Pons (tissue), 1 donor: ENCODE measurements at regions not wholly inside any gene's neighbourhood (a gene's known extent, or its start where the extent isn't known, plus 50 kb on each side); places are given as distances from the start of the nearest gene placed in this dataset.
A peak's percentile ranks its signal among the peaks of the same experiment; 100 is the strongest.
"Not testable (repeated sequence)": the region's sequence is repeated elsewhere in the genome, so short reads cannot be mapped to it uniquely, and the experiment has no call there.

Experiments used
- DNase-seq: peaks from one replicate; pipeline ENCODE4 v3.0.0-alpha.2; 2016; ENCODE audit warnings: low spot score

GRCh38 chrX:84611843-84612636, 109.8 kb upstream of the HDX start:
- no peak for DNase-seq

DNA sequence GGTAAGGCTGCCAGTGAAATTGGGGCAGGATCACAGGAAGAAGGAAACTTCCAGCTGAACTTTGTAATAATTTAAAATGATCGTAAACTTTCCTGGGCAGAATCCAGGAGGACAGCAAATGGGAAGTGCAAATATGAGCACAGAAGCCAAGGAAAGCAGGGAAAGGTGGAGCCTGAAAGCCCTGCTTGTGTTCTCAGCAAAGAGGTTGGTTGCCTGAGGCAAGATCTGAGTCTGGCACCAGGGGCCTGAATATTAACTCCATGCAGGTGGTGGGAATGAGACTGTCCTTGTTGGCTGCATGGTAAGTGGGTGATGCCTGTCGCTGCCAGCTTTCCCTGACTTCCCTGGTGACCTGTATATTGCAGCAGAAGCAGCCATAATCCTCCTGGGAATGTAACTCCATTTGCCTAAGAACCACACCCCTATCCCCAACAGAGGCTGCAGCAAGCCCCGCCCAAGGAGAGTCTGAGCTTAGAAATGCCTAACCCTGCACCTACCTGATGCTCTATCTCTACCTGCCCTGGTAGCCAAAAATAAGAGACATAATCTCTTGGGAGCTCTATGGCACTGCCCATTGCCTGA, 132.0 kb upstream of the HDX start:
- DNase-seq: no peak

DNA sequence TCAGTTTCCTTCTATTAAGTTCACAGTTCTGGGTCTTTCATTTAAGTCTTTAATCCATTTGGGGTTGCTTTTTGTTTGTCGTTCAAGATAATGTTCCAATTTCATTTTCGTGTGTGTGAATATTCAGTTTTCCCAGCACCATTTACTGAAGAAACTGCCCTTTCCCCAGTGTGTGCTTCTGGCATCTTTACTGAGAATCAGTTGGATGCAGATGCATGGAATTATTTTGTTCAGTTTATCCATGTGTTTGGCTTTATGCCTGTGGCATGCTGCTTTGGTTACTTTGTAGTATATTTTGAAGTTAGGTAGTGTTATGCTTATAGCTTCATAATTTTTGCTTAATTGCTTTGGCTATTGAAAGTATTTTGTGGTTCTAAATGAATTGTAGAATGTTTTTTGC, 163.8 kb upstream of the HDX start:
- no peak for DNase-seq

DNA sequence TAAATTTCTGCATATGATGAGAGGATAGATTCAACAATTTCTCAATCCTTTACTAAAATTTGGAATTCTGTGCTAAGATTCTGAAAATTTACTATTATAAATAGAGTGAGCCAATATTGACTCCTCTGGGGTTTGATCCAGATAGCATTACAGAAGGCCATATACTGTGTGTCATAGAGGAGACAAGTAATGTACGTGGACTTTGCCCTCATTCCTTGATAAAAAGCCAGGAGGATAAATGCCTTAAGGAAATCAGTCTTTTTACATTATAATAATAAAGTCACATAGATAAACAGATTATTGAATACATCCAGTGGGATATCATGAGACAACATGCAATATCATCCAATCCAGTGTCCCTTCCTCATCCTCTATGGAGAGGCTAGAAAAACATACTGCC, 188.0 kb upstream of the HDX start:
- no peak for DNase-seq

GRCh38 chrX:84709987-84710386, 207.7 kb upstream of the HDX start:
- no peak for DNase-seq

DNA sequence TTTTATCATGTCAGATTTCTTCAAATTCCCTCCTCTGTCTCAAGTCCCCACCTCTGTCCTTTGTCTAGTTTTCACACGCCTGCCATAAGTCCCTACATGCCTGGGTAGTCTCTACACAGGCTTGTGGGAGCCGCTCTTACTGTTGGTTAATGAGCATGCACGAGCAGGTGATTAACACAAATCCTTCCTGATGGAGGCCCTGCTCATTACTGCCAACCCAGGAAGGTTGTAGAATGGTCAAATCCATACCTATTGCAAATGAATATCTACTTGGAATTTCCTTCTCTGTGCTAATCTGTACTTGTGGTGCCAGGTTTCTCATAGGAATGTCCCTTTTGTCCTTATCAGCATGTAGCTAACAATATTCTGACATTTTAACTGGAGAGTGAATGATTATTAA, 208.4 kb upstream of the HDX start:
- DNase-seq: no peak

GRCh38 chrX:84712621-84713020, 210.4 kb upstream of the HDX start:
- no peak for DNase-seq

DNA sequence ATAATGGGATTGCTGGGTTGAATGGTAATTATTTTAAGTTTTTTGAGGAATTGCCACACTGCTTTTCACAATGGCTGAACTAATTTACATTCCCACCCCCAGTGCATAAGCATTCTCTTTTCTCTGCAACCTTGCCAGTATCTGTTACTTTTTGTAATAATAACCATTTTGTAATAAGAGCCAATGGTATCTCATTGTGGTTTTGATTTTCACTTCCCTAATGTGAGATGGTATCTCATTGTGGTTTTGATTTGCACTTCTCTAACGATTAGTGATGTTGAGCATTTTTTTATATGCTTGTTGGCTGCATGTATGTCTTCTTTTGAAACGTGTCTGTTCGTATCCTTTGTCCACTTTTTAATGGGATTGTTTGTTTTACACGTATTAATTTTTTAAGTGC, 213.1 kb upstream of the HDX start:
- no peak for DNase-seq

- DNase-seq: no peak
These were observed 215.1 kb upstream of the HDX start for GRCh38 chrX:84717343-84717742.

GRCh38 chrX:84721416-84721815, 219.2 kb upstream of the HDX start:
- no peak for DNase-seq

DNA sequence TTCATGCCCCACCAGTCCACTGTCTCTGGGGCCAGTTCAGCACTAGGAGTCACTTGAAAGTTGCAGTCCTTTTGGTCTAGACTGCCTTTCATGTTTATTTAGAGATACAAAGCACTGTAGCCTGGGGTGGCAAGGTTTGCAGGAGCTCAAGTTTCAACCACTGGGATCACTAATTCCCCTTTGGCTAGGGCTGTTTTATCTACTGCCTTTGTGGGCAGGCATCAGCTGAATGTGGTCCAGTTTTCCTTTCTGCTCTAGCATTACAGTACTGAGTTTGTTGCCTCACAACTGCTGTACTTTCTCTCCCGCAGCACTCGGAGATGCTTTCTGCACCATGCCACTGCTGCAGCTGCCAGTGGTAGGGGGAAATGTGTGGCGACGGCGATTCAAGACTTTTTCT, 222.3 kb upstream of the HDX start:
- DNase-seq: no peak

DNA sequence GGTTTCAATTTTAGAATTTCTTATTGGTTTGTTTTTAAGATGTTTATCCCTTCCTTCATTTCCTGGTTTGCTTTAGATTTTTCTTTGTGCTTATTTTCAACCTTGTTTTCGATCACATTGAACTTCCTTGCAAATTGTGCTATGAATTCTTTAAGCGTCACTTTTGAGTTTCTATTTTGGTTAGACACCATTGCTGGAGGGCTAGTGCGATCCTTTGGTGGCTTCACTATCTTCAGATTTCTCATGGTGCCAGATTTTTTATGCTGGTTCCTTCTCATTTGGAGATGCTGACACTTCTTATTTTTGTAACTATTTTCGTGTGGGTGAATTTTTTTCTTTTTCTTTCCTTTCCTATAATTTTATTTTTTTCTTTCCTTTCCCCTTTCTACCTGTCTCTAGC, 227.2 kb upstream of the HDX start:
- no peak for DNase-seq

DNA sequence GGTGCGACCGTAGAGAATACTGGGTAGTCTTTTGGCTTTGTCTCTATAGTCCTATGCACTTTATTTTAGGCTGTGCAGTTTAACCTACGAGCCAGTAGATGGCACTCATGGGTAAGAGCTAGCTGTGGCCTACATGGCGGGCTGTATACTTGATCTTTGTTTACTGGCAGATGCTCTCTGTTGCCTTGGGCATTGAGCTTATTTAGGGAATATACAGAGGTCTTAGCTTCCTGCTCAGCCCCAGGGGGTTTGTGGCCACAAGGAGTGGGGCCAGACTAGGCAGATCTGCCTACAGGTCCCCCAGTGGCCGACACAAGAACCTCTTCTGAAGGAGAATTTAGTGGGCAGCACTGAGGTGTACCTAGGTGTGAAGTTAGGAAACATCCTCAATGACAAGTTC, 227.6 kb upstream of the HDX start:
- peak; percentile 21 for DNase-seq

DNA sequence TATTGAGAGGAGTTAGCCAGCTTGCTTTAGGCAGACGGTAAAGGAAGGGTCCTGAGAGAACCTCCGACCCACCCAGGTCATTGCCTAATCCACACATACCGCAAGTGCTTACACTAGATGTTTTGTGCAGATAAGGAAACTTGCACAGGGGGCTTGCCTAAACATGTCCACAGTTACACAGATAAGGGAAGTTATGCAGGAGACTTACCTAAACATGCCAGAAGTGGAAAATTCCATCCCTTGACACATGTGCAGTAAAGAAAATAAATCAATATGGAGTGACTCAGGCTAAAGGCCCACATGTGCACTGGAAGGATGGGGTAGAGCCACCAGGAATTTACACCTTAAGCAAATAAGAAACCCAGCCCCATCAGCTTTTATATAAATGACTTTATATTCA, 232.8 kb upstream of the HDX start:
- no peak for DNase-seq

DNA sequence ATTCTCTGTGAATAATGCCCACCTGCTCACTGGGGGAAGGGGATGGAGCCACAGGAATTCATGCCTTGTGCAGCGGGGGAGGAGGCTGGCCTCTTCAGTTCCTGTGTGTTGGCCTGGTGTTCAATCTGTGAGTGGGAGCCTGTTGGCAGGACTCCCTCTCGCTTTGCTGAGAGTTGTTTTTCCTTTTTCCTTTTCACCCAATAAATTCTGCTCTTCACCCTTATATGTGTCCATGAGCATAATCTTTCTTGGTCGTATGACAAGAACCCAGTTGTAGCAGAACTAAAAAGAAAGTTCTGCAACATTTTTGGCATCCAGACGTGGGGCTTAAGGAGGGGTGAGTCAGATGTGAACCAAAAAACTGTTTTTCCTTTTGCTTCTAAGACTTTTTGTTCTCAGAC, 235.2 kb upstream of the HDX start:
- DNase-seq: no peak

GRCh38 chrX:84747516-84747915, 245.3 kb upstream of the HDX start:
- no peak for DNase-seq

DNA sequence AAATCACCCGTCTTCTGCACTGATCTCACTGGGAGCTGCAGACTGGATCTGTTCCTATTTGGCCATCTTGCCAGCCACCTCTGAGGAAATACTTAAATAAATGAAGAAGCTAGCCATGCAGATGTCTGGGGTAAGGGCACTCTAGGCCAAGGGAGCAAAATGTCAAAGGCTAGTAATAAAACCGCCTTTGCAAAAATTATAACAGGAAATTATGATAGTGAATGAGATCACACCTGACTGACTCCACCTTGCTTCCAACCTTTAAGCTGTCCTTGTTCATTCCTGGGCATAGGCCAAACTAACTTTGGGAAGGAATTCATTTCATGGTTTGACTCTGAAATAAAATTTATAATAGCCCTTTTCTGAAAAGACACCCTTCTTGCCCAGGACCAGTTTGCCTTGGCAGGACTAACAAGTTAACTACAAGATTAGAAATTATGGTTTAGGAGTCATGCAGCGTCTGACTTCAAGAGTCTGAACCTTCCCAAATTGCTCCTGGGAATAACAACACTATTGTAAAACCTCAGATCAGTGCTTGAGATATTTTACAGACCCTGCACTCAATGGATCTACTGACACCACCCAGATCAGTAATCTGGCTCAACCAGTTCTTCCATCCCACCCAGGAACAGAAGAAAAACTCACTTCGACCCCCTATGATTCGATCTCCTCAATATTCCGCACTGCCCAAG, 246.9 kb upstream of the HDX start:
- DNase-seq: no peak

- no peak for DNase-seq
These were observed 243.1 kb upstream of the APOOL start for GRCh38 chrX:84760560-84760959.

- no peak for DNase-seq
These were observed 207.4 kb upstream of the APOOL start for GRCh38 chrX:84796321-84796720.

- no peak for DNase-seq
These were observed 172.8 kb upstream of the APOOL start for GRCh38 chrX:84830836-84831235.

DNA sequence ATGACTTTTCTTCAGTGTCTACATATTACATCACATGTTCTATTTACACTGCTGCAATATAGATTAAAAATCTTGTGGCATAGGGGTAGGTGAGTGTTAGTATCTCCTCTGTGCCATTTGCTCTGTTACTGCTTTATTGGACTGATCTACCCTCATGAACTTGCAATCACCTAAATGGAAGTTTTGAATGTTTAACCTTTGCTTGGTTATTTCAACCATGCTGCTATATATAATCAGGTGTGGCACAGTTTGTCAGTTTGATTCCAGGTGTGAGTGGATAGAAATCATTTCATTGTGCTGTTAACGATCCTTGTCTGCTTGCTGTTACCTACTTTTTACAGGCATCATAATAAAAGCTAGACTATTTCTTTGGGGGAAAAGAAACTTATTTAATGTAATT, 157.1 kb upstream of the APOOL start:
- not testable (repeated sequence) for DNase-seq

- DNase-seq: not testable (repeated sequence)
These were observed 152.5 kb upstream of the APOOL start for GRCh38 chrX:84851183-84851582.

GRCh38 chrX:84856791-84857190, 146.9 kb upstream of the APOOL start:
- not testable (repeated sequence) for DNase-seq
